Suprapubic skin (tissue), 4 donors: ENCODE measurements at regions not wholly inside any gene's neighbourhood (a gene's known extent, or its start where the extent isn't known, plus 50 kb on each side); places are given as distances from the start of the nearest gene placed in this dataset.

Experiments used
- DNase-seq, 2 donors: peaks; one replicate each; pipeline ENCODE4 v3.0.0-alpha.2; 2019; ENCODE audit warnings: low spot score in 2 of 2
- H3K27ac ChIP-seq: fragments of 200-600 bp; sonication (generic); one replicate; pipeline ENCODE4 v1.5.1; 2019
- H3K27me3 ChIP-seq: fragments of 200-600 bp; sonication (generic); one replicate; pipeline ENCODE4 v1.5.1; 2019
- H3K36me3 ChIP-seq: fragments of 200-600 bp; sonication (generic); one replicate; pipeline ENCODE4 v1.5.1; 2019
- H3K4me1 ChIP-seq: fragments of 200-600 bp; sonication (generic); one replicate; pipeline ENCODE4 v1.5.1; 2019
- H3K4me3 ChIP-seq: fragments of 200-600 bp; sonication (generic); one replicate; pipeline ENCODE4 v1.5.1; 2019; ENCODE audit warnings: mild to moderate bottlenecking
- H3K9me3 ChIP-seq: fragments of 200-600 bp; sonication (generic); one replicate; pipeline ENCODE4 v1.5.1; 2019
- CTCF ChIP-seq, 2 donors: fragments of 200-600 bp in 1 of 2; fragments of 450-650 bp in 1 of 2; sonication (generic) in 1 of 2; IDR thresholded peaks; one replicate each; pipeline ENCODE4 v1.5.1; 2016 to 2019; ENCODE audit warnings: antibody characterized with exemption in 2 of 2, mild to moderate bottlenecking in 1 of 2, moderate library complexity in 1 of 2
- EP300 ChIP-seq: sonication (generic); formaldehyde crosslinking; IDR thresholded peaks from one replicate; pipeline ENCODE4 v1.6.1; 2017; ENCODE audit warnings: antibody characterized with exemption
- POLR2A ChIP-seq, 2 donors: fragments of 450-650 bp; IDR thresholded peaks; one replicate each; pipeline ENCODE4 v1.6.1; 2017; ENCODE audit warnings: antibody characterized with exemption in 2 of 2, mild to moderate bottlenecking in 2 of 2, moderate library complexity in 2 of 2
- POLR2AphosphoS5 ChIP-seq, 3 donors: sonication (generic); formaldehyde crosslinking; IDR thresholded peaks; one replicate each; pipeline ENCODE4 v1.6.1; 2017; ENCODE audit warnings: antibody characterized with exemption in 3 of 3
- WGBS: methylation state at CpG from one replicate; pipeline ENCODE4 v1.1.5; 2018; 5-methylcytosine and 5-hydroxymethylcytosine counted together

- TF ChIP-seq POLR2A (IDR thresholded peaks at IDR 0.05) (no peak), EP300 (no peak), CTCF (IDR thresholded peaks at IDR 0.05) (no peak), POLR2AphosphoS5 (IDR thresholded peaks at IDR 0.05) (no peak)
- Histone ChIP-seq H3K4me1 (peaks cover 32% of the 10 kb centered on the region), H3K9me3 (no peaks in the 10 kb centered on the region), H3K27me3 (peaks cover 44% of the 10 kb centered on the region), H3K36me3 (no peaks in the 10 kb centered on the region), H3K27ac (no peak overlapping the region), H3K4me3 (peak overlapping the region; percentile 43)
- DNase-seq = no peak
- WGBS = 13% methylated on average over 34 of the region's 41 CpGs
Measured at GRCh38 chr9:84140535-84141101, 160.0 kb downstream of the RMI1 start.

GRCh38 chr9:84141741-84142370, 161.3 kb downstream of the RMI1 start:
- no peaks in the 10 kb centered on the region for H3K36me3 ChIP-seq
- no peak overlapping the region for H3K27ac ChIP-seq
- WGBS = 75% methylated on average over 7 of the region's 7 CpGs
- H3K27me3 ChIP-seq = peaks cover 44% of the 10 kb centered on the region
- DNase-seq = no peak
- TF ChIP-seq POLR2A (IDR thresholded peaks at IDR 0.05) = no peak
- no peak for TF ChIP-seq EP300
- TF ChIP-seq CTCF (IDR thresholded peaks at IDR 0.05) = no peak
- TF ChIP-seq POLR2AphosphoS5 (IDR thresholded peaks at IDR 0.05) = no peak
- H3K4me3 ChIP-seq = no peak overlapping the region
- H3K4me1 ChIP-seq = peaks cover 35% of the 10 kb centered on the region
- H3K9me3 ChIP-seq = no peaks in the 10 kb centered on the region

- no peak overlapping the region for H3K27ac ChIP-seq
- H3K4me1 ChIP-seq = peaks cover 23% of the 10 kb centered on the region
- no peaks in the 10 kb centered on the region for H3K36me3 ChIP-seq
- H3K27me3 ChIP-seq = peaks cover 43% of the 10 kb centered on the region
- TF ChIP-seq CTCF (IDR thresholded peaks at IDR 0.05) (no peak), EP300 (no peak), POLR2AphosphoS5 (IDR thresholded peaks at IDR 0.05) (no peak), POLR2A (IDR thresholded peaks at IDR 0.05) (no peak)
- 74% methylated on average over 3 of the region's 3 CpGs for WGBS
- H3K9me3 ChIP-seq = no peaks in the 10 kb centered on the region
- DNase-seq = no peak
- H3K4me3 ChIP-seq = no peak overlapping the region
Measured at GRCh38 chr9:84145031-84145430, 164.4 kb downstream of the RMI1 start.

GRCh38 chr9:84145780-84146179, 165.2 kb downstream of the RMI1 start:
- peaks cover 15% of the 10 kb centered on the region for H3K4me1 ChIP-seq
- WGBS = 86% methylated on average over 2 of the region's 2 CpGs
- H3K9me3 ChIP-seq = no peaks in the 10 kb centered on the region
- TF ChIP-seq EP300 = no peak
- no peak for TF ChIP-seq CTCF (IDR thresholded peaks at IDR 0.05)
- no peak for TF ChIP-seq POLR2A (IDR thresholded peaks at IDR 0.05)
- TF ChIP-seq POLR2AphosphoS5 (IDR thresholded peaks at IDR 0.05) = no peak
- no peak for DNase-seq
- no peak overlapping the region for H3K27ac ChIP-seq
- no peak overlapping the region for H3K4me3 ChIP-seq
- H3K27me3 ChIP-seq = peaks cover 36% of the 10 kb centered on the region
- H3K36me3 ChIP-seq = no peaks in the 10 kb centered on the region

- peaks cover 10% of the 10 kb centered on the region for H3K4me1 ChIP-seq
- peak overlapping the region; percentile 8 for H3K27ac ChIP-seq
- TF ChIP-seq POLR2A (IDR thresholded peaks at IDR 0.05) (no peak), CTCF (IDR thresholded peaks at IDR 0.05) (no peak), POLR2AphosphoS5 (IDR thresholded peaks at IDR 0.05) (no peak), EP300 (no peak)
- no peak for DNase-seq
- no peaks in the 10 kb centered on the region for H3K36me3 ChIP-seq
- WGBS = 43% methylated on average over 6 of the region's 6 CpGs
- H3K9me3 ChIP-seq = no peaks in the 10 kb centered on the region
- peaks cover 22% of the 10 kb centered on the region for H3K27me3 ChIP-seq
- no peak overlapping the region for H3K4me3 ChIP-seq
Measured at GRCh38 chr9:84146893-84147710, 166.5 kb downstream of the RMI1 start.
